GM21619 (cell line): ENCODE measurements at regions not wholly inside any gene's neighbourhood (a gene's known extent, or its start where the extent isn't known, plus 50 kb on each side); places are given as distances from the start of the nearest gene placed in this dataset.
"Not testable (repeated sequence)": the region's sequence is repeated elsewhere in the genome, so short reads cannot be mapped to it uniquely, and the experiment has no call there.

Experiments used
- ATAC-seq: cut with Tn5 transposase; IDR thresholded peaks from one replicate; pipeline ENCODE4 v1.9.1; 2021; ENCODE audit not compliant: unreplicated experiment

GRCh38 chr12:91702843-91703425, 442.7 kb downstream of the BTG1 start:
- no peak for ATAC-seq

- ATAC-seq = no peak
These were observed 449.7 kb downstream of the BTG1 start for GRCh38 chr12:91695964-91696363.

- ATAC-seq = not testable (repeated sequence)
These were observed 450.2 kb downstream of the BTG1 start for GRCh38 chr12:91695406-91695805.

GRCh38 chr12:91690531-91690930, 455.1 kb downstream of the BTG1 start:
- ATAC-seq = no peak

GRCh38 chr12:91687052-91688017, 458.3 kb downstream of the BTG1 start:
- ATAC-seq = no peak

- no peak for ATAC-seq
These were observed 459.7 kb downstream of the BTG1 start for GRCh38 chr12:91685917-91686316.

- no peak for ATAC-seq
These were observed 463.9 kb downstream of the BTG1 start for GRCh38 chr12:91681751-91682150.

GRCh38 chr12:91680864-91681263, 464.8 kb downstream of the BTG1 start:
- ATAC-seq = no peak

GRCh38 chr12:91677556-91677955, 468.1 kb downstream of the BTG1 start:
- no peak for ATAC-seq

GRCh38 chr12:91675401-91675800, 470.2 kb downstream of the BTG1 start:
- no peak for ATAC-seq

GRCh38 chr12:91672130-91672529, 473.5 kb downstream of the BTG1 start:
- ATAC-seq = no peak

GRCh38 chr12:91667694-91668093, 478.0 kb downstream of the BTG1 start:
- ATAC-seq = no peak

GRCh38 chr12:91663744-91664143, 481.1 kb upstream of the DCN start:
- no peak for ATAC-seq

GRCh38 chr12:91663310-91663709, 480.7 kb upstream of the DCN start:
- ATAC-seq = no peak

- ATAC-seq = no peak
These were observed 479.4 kb upstream of the DCN start for GRCh38 chr12:91662021-91662420.

GRCh38 chr12:91657032-91657431, 474.4 kb upstream of the DCN start:
- ATAC-seq = no peak

GRCh38 chr12:91655966-91656365, 473.3 kb upstream of the DCN start:
- no peak for ATAC-seq

- no peak for ATAC-seq
These were observed 471.5 kb upstream of the DCN start for GRCh38 chr12:91654087-91654486.

- ATAC-seq = no peak
These were observed 469.1 kb upstream of the DCN start for GRCh38 chr12:91651728-91652127.

GRCh38 chr12:91643763-91644162, 461.1 kb upstream of the DCN start:
- no peak for ATAC-seq

GRCh38 chr12:91640021-91640420, 457.4 kb upstream of the DCN start:
- no peak for ATAC-seq

- ATAC-seq = no peak
These were observed 456.7 kb upstream of the DCN start for GRCh38 chr12:91639327-91639726.
